Gastrocnemius medialis (tissue), 4 donors: ENCODE measurements at regions not wholly inside any gene's neighbourhood (a gene's known extent, or its start where the extent isn't known, plus 50 kb on each side); places are given as distances from the start of the nearest gene placed in this dataset.

Experiments
- POLR2A ChIP-seq, 2 donors: fragments of 450-650 bp; IDR thresholded peaks; one replicate each; pipeline ENCODE4 v1.6.1; 2017; ENCODE audit warnings: antibody characterized with exemption in 2 of 2, mild to moderate bottlenecking in 2 of 2, moderate library complexity in 2 of 2
- TF ChIP-seq, protein P1 (sequence below), 5 experiments: fragments of 450-650 bp in 3 of 5; fragments of 200-600 bp in 2 of 5; sonication (generic) in 2 of 5; IDR thresholded peaks in 4 of 5; conservative IDR thresholded peaks in 1 of 5; 1 replicate in 4 of 5; 2 replicates in 1 of 5; pipeline ENCODE4 v1.5.1; 2016 to 2019; ENCODE audit warnings: antibody characterized with exemption in 5 of 5, mild to moderate bottlenecking in 3 of 5, moderate library complexity in 3 of 5

DNA sequence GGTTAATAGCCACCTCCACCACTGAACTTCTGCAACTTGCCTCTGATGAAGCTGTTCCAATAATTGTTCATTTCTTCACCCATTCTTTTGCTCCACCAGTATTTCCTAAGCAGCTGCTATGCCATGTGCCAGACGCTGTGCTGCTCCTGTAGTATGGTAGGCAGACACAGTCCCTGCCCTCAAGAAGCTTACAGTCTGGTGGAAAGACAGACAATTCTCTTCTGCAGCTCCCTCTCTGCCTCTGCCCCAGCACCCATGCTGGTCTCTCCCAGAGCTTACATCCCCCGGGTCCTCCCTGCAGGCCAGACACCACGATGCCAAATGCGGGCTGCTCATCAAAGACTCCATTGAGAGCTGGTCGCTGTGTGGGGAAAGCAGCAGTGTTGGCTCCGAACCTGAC, 111.6 kb upstream of the ESRRB start:
- TF ChIP-seq, protein P1, sequence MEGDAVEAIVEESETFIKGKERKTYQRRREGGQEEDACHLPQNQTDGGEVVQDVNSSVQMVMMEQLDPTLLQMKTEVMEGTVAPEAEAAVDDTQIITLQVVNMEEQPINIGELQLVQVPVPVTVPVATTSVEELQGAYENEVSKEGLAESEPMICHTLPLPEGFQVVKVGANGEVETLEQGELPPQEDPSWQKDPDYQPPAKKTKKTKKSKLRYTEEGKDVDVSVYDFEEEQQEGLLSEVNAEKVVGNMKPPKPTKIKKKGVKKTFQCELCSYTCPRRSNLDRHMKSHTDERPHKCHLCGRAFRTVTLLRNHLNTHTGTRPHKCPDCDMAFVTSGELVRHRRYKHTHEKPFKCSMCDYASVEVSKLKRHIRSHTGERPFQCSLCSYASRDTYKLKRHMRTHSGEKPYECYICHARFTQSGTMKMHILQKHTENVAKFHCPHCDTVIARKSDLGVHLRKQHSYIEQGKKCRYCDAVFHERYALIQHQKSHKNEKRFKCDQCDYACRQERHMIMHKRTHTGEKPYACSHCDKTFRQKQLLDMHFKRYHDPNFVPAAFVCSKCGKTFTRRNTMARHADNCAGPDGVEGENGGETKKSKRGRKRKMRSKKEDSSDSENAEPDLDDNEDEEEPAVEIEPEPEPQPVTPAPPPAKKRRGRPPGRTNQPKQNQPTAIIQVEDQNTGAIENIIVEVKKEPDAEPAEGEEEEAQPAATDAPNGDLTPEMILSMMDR (IDR thresholded peaks at IDR 0.05 in 4 of 5, conservative IDR thresholded peaks at IDR 0.05 in 1 of 5), result no peak
- no peak for TF ChIP-seq POLR2A (IDR thresholded peaks at IDR 0.05)
